ENCODE measurements at regions not wholly inside any gene's neighbourhood (a gene's known extent, or its start where the extent isn't known, plus 50 kb on each side); places are given as distances from the start of the nearest gene placed in this dataset.

DNA sequence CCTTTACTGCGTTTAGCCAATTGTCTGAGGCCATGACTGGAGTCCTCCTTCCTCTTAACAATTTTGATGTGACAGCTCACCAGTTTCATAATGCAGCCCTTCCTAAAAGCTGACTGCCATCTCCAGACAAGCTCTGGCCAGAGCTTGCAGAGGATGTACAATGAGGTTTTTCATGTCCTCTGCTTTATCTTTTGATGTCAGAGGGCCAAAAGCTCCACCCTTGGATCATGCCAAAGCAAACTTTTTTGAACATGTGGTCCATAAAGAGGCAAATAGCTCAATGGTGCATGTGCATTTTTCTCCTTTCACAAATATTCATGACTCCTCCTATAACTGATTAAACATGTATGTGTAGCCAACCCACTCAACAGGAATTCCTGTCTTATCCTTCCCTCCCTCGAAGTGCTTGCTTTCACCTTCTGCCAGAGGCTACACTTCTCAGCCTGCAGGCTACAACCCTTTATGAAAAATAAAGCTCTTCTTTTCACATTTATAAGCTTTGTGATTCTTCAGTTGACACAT is 266.2 kb downstream of the FBXO15 start:
- POLR2A ChIA-PET = no interaction called here
- Histone ChIP-seq H3K27ac (ENCODE audit: low read depth, low read length) (no peak overlapping the region), H3K9me3 (ENCODE audit: control insufficient read depth, insufficient read depth, low read length) (no peaks in the 10 kb centered on the region), H3K4me3 (ENCODE audit: low read depth, low read length) (no peak overlapping the region), H3K27me3 (ENCODE audit: control insufficient read depth, insufficient read depth, low read length) (no peaks in the 10 kb centered on the region)
- TF ChIP-seq, protein P1, sequence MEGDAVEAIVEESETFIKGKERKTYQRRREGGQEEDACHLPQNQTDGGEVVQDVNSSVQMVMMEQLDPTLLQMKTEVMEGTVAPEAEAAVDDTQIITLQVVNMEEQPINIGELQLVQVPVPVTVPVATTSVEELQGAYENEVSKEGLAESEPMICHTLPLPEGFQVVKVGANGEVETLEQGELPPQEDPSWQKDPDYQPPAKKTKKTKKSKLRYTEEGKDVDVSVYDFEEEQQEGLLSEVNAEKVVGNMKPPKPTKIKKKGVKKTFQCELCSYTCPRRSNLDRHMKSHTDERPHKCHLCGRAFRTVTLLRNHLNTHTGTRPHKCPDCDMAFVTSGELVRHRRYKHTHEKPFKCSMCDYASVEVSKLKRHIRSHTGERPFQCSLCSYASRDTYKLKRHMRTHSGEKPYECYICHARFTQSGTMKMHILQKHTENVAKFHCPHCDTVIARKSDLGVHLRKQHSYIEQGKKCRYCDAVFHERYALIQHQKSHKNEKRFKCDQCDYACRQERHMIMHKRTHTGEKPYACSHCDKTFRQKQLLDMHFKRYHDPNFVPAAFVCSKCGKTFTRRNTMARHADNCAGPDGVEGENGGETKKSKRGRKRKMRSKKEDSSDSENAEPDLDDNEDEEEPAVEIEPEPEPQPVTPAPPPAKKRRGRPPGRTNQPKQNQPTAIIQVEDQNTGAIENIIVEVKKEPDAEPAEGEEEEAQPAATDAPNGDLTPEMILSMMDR (IDR thresholded peaks at IDR 0.05; ENCODE audit: low read depth, low read length) = no peak
- DNase-seq (ENCODE audit: low read depth, low spot score) = no peak
- CTCF ChIA-PET = interaction anchor here (2.7 kb wide), 1 partner anchor 38 kb away, joined by 11 read pairs; no protein-coding TSS in a partner anchor

DNA sequence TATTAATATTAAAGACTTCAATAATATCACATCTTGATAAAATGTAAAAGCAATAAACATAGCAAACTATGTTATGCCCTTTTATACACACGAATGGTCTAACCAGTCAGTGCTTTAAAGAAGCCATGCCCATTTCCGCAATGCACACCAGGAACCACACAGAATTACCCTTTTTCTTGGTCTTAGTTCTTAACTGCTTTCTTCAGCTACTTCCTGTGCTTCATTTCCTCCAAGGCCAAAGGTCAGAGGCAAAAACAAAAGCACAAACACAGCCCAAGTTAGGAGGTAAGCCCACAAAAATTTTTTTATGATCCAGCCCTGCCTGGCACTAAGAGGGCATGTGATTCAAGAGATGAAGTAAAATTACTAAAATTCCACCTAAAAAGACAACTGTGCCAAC is 267.2 kb downstream of the FBXO15 start:
- H3K27me3 ChIP-seq (ENCODE audit: control insufficient read depth, insufficient read depth, low read length) = no peaks in the 10 kb centered on the region
- H3K4me3 ChIP-seq (ENCODE audit: low read depth, low read length) = no peak overlapping the region
- CTCF ChIA-PET = interaction anchor here (2.7 kb wide), 1 partner anchor 37 kb away, joined by 11 read pairs; no protein-coding TSS in a partner anchor
- no peak overlapping the region for H3K27ac ChIP-seq (ENCODE audit: low read depth, low read length)
- H3K9me3 ChIP-seq (ENCODE audit: control insufficient read depth, insufficient read depth, low read length) = no peaks in the 10 kb centered on the region
- POLR2A ChIA-PET = no interaction called here
- TF ChIP-seq, protein P1 (IDR thresholded peaks at IDR 0.05; ENCODE audit: low read depth, low read length) = no peak
- no peak for DNase-seq (ENCODE audit: low read depth, low spot score)

- Histone ChIP-seq H3K27ac (ENCODE audit: low read depth, low read length) (no peak overlapping the region), H3K27me3 (ENCODE audit: control insufficient read depth, insufficient read depth, low read length) (no peaks in the 10 kb centered on the region), H3K4me3 (ENCODE audit: low read depth, low read length) (no peak overlapping the region), H3K9me3 (ENCODE audit: control insufficient read depth, insufficient read depth, low read length) (no peaks in the 10 kb centered on the region)
- ChIA-PET POLR2A (no interaction called here), CTCF (interaction anchor here (2.7 kb wide), 1 partner anchor 37 kb away, joined by 11 read pairs; no protein-coding TSS in a partner anchor)
- TF ChIP-seq, protein P1 (IDR thresholded peaks at IDR 0.05; ENCODE audit: low read depth, low read length) = no peak
- peak; percentile 16 for DNase-seq (ENCODE audit: low read depth, low spot score)
These were observed 267.9 kb downstream of the FBXO15 start for GRCh38 chr18:73879766-73880165.

GRCh38 chr18:73879328-73879727 is 268.3 kb downstream of the FBXO15 start:
- ChIA-PET POLR2A (no interaction called here), CTCF (interaction anchor here (1.5 to 2.7 kb wide), 2 partner anchors 36 kb away, joined by 4 to 11 read pairs; no protein-coding TSS in a partner anchor)
- no peaks in the 10 kb centered on the region for H3K9me3 ChIP-seq (ENCODE audit: control insufficient read depth, insufficient read depth, low read length)
- H3K27me3 ChIP-seq (ENCODE audit: control insufficient read depth, insufficient read depth, low read length) = no peaks in the 10 kb centered on the region
- no peak overlapping the region for H3K4me3 ChIP-seq (ENCODE audit: low read depth, low read length)
- no peak overlapping the region for H3K27ac ChIP-seq (ENCODE audit: low read depth, low read length)
- DNase-seq (ENCODE audit: low read depth, low spot score) = no peak
- TF ChIP-seq, protein P1 (IDR thresholded peaks at IDR 0.05; ENCODE audit: low read depth, low read length) = no peak

GRCh38 chr18:73869182-73869581 is 278.5 kb downstream of the FBXO15 start:
- ChIA-PET POLR2A (no interaction called here), CTCF (no interaction called here)
- no peak for DNase-seq (ENCODE audit: low read depth, low spot score)
- Histone ChIP-seq H3K27me3 (ENCODE audit: control insufficient read depth, insufficient read depth, low read length) (peaks cover 4% of the 10 kb centered on the region), H3K9me3 (ENCODE audit: control insufficient read depth, insufficient read depth, low read length) (no peaks in the 10 kb centered on the region), H3K27ac (ENCODE audit: low read depth, low read length) (no peak overlapping the region), H3K4me3 (ENCODE audit: low read depth, low read length) (no peak overlapping the region)
- TF ChIP-seq, protein P1 (IDR thresholded peaks at IDR 0.05; ENCODE audit: low read depth, low read length) = no peak
